Esophagus squamous epithelium (tissue), 5 donors: ENCODE measurements at regions not wholly inside any gene's neighbourhood (a gene's known extent, or its start where the extent isn't known, plus 50 kb on each side); places are given as distances from the start of the nearest gene placed in this dataset.

Experiments used
- DNase-seq: peaks from one replicate; lab custom pipeline; 2025; lab: John Stamatoyannopoulos, UW
- H3K27ac ChIP-seq, 4 donors: fragments of 200-600 bp; sonication (generic); one replicate each; pipeline ENCODE4 v1.5.1; 2016 to 2019; ENCODE audit warnings: mild to moderate bottlenecking in 1 of 4
- H3K27me3 ChIP-seq, 4 donors: fragments of 200-600 bp; sonication (generic); 1 replicate in 3 of 4; 2 replicates in 1 of 4; pipeline versions ENCODE4 v1.5.1 to v1.6.0; 2017 to 2021; ENCODE audit warnings: antibody characterized with exemption in 1 of 4
- H3K36me3 ChIP-seq, 3 donors: fragments of 200-600 bp; sonication (generic); one replicate each; pipeline ENCODE4 v1.5.1; 2016 to 2019
- H3K4me1 ChIP-seq, 3 donors: fragments of 200-600 bp; sonication (generic); one replicate each; pipeline ENCODE4 v1.5.1; 2017 to 2019
- H3K4me3 ChIP-seq, 4 donors: fragments of 200-600 bp; sonication (generic); 1 replicate in 3 of 4; 2 replicates in 1 of 4; pipeline ENCODE4 v1.5.1; 2016 to 2019; ENCODE audit warnings: mild to moderate bottlenecking in 2 of 4, moderate library complexity in 1 of 4
- H3K9me3 ChIP-seq, 3 donors: fragments of 200-600 bp; sonication (generic); one replicate each; pipeline ENCODE4 v1.5.1; 2016 to 2019
- CTCF ChIP-seq, 6 experiments: fragments of 450-650 bp in 4 of 6; fragments of 200-600 bp in 2 of 6; sonication (generic) in 2 of 6; IDR thresholded peaks; one replicate each; pipeline ENCODE4 v1.5.1; 2016 to 2019; ENCODE audit warnings: antibody characterized with exemption in 6 of 6, mild to moderate bottlenecking in 4 of 6, moderate library complexity in 4 of 6
- POLR2A ChIP-seq, 4 donors: fragments of 450-650 bp; IDR thresholded peaks; one replicate each; pipeline ENCODE4 v1.6.1; 2017; ENCODE audit warnings: antibody characterized with exemption in 4 of 4, mild to moderate bottlenecking in 4 of 4, moderate library complexity in 3 of 4
- WGBS, 2 donors: methylation state at CpG; one replicate each; pipeline ENCODE4 v1.1.5; 2018; 5-methylcytosine and 5-hydroxymethylcytosine counted together
- intact Hi-C: fragments of 100-400 bp; cut with DNase I; formaldehyde crosslinking; loops from one replicate; pipeline ENCODE4 v1.15.0; 2022
- donor health status: DM: yes; HTN: yes; CAD: no.

GRCh38 chr12:73413051-73413450, 1124.6 kb upstream of the ATXN7L3B start:
- H3K9me3 ChIP-seq: peaks cover 0 to 23% (median 6%) of the 10 kb centered on the region in 3 donors
- TF ChIP-seq POLR2A (IDR thresholded peaks at IDR 0.05) (no peak), CTCF (IDR thresholded peaks at IDR 0.05) (no peak)
- H3K27me3 ChIP-seq: no peaks in the 10 kb centered on the region
- no peak overlapping the region for H3K4me3 ChIP-seq
- WGBS, 2 donors: 52 to 63% methylated on average over 2 of the region's 2 CpGs
- no peaks in the 10 kb centered on the region for H3K36me3 ChIP-seq
- intact Hi-C loops: no loop called here
- H3K4me1 ChIP-seq: no peaks in the 10 kb centered on the region
- DNase-seq: no peak
- no peak overlapping the region for H3K27ac ChIP-seq

GRCh38 chr12:73413974-73414373, 1123.7 kb upstream of the ATXN7L3B start:
- Histone ChIP-seq H3K27ac (no peak overlapping the region), H3K36me3 (no peaks in the 10 kb centered on the region), H3K4me1 (no peaks in the 10 kb centered on the region), H3K9me3 (peaks cover 0 to 23% (median 6%) of the 10 kb centered on the region in 3 donors), H3K27me3 (no peaks in the 10 kb centered on the region), H3K4me3 (no peak overlapping the region)
- no peak for DNase-seq
- intact Hi-C loops: no loop called here
- 0 to 19% methylated on average over 1 of the region's 1 CpG for WGBS, 2 donors
- TF ChIP-seq CTCF (IDR thresholded peaks at IDR 0.05) (no peak), POLR2A (IDR thresholded peaks at IDR 0.05) (no peak)

- intact Hi-C loops: no loop called here
- H3K4me1 ChIP-seq: no peaks in the 10 kb centered on the region
- TF ChIP-seq POLR2A (IDR thresholded peaks at IDR 0.05) (no peak), CTCF (IDR thresholded peaks at IDR 0.05) (no peak)
- no peak for DNase-seq
- no peaks in the 10 kb centered on the region for H3K36me3 ChIP-seq
- no peaks in the 10 kb centered on the region for H3K27me3 ChIP-seq
- H3K27ac ChIP-seq: no peak overlapping the region
- no peak overlapping the region for H3K4me3 ChIP-seq
- WGBS, 2 donors: 17 to 38% methylated on average over 2 of the region's 2 CpGs
- H3K9me3 ChIP-seq: peaks cover 0 to 23% (median 6%) of the 10 kb centered on the region in 3 donors
Observed at GRCh38 chr12:73414926-73415325, 1122.7 kb upstream of the ATXN7L3B start.

- DNase-seq: no peak
- Histone ChIP-seq H3K4me1 (no peaks in the 10 kb centered on the region), H3K27me3 (no peaks in the 10 kb centered on the region), H3K9me3 (peaks cover 0 to 15% (median 0%) of the 10 kb centered on the region in 3 donors), H3K4me3 (no peak overlapping the region), H3K27ac (no peak overlapping the region), H3K36me3 (no peaks in the 10 kb centered on the region)
- intact Hi-C loops: no loop called here
- no peak for TF ChIP-seq POLR2A (IDR thresholded peaks at IDR 0.05)
- TF ChIP-seq CTCF (IDR thresholded peaks at IDR 0.05): no peak
Observed at GRCh38 chr12:73418541-73418940, 1119.1 kb upstream of the ATXN7L3B start.

- H3K27ac ChIP-seq: no peak overlapping the region
- 47 to 48% methylated on average over 5 of the region's 5 CpGs for WGBS, 2 donors
- H3K4me3 ChIP-seq: no peak overlapping the region
- TF ChIP-seq CTCF (IDR thresholded peaks at IDR 0.05) (no peak), POLR2A (IDR thresholded peaks at IDR 0.05) (no peak)
- no peaks in the 10 kb centered on the region for H3K4me1 ChIP-seq
- H3K27me3 ChIP-seq: no peaks in the 10 kb centered on the region
- no peak for DNase-seq
- intact Hi-C loops: no loop called here
- H3K36me3 ChIP-seq: no peaks in the 10 kb centered on the region
- H3K9me3 ChIP-seq: peaks cover 0 to 14% (median 5%) of the 10 kb centered on the region in 3 donors
Observed at GRCh38 chr12:73421832-73422231, 1115.8 kb upstream of the ATXN7L3B start.
